HCT116 (cell line): ENCODE measurements at regions not wholly inside any gene's neighbourhood (a gene's known extent, or its start where the extent isn't known, plus 50 kb on each side); places are given as distances from the start of the nearest gene placed in this dataset.

Experiments
- ATAC-seq: fragments of 200-7000 bp; cut with Tn5 transposase; 2 replicates; pipeline ENCODE4 v1.9.1; 2020; ENCODE audit warnings: mild to moderate bottlenecking, moderate library complexity
- BruUV-seq: library from RNA; stranded (reverse); fragments of 400-500 nt; replicated peaks from 2 replicates; lab custom pipeline; 2021; lab: Mats Ljungman, UMichigan
- CTCF ChIA-PET: fragments of 300-600 bp; sonication (Branson Sonifier 250); formaldehyde crosslinking; loops from one replicate; lab custom pipeline; 2021; ENCODE audit warnings: antibody characterized with exemption; lab: Charles Lee
- POLR2A ChIA-PET: fragments of 300-600, 350-600 bp; sonication (Branson Sonifier 250); formaldehyde crosslinking; loops from one replicate; lab custom pipeline; 2021; ENCODE audit warnings: antibody characterized with exemption; lab: Charles Lee
- RAD21 ChIA-PET, 2 experiments: fragments of 300-600 bp; sonication (Branson Sonifier 250); formaldehyde crosslinking; loops; one replicate each; lab custom pipeline; 2023; ENCODE audit warnings: low total read pairs in 2 of 2; ENCODE audit not compliant: uncharacterized antibody in 2 of 2, unreplicated experiment in 2 of 2, low non-redundant PET in 1 of 2; lab: Charles Lee
- DNase-seq: peaks from one replicate; pipeline ENCODE4 v3.0.0-alpha.2; 2010; ENCODE audit warnings: low read depth, low spot score
- H2AFZ ChIP-seq: fragments of 200-600 bp; shearing (Covaris generic), sonication (generic); 2 replicates; pipeline ENCODE4 v1.6.1; 2017; ENCODE audit warnings: low read depth, mixed run types, mixed read lengths, antibody characterized with exemption, low read length; ENCODE audit not compliant: poor library complexity, severe bottlenecking
- H3K27ac ChIP-seq: 2 replicates; pipeline ENCODE4 v1.5.1; 2012; ENCODE audit warnings: low read depth, low read length
- H3K27me3 ChIP-seq: fragments of 200-600 bp; sonication (generic); 2 replicates; pipeline ENCODE4 v1.6.1; 2016; ENCODE audit warnings: mixed run types, low read length, mixed read lengths; ENCODE audit not compliant: insufficient read depth
- H3K36me3 ChIP-seq, 2 experiments: fragments of 200-500 bp in 1 of 2; fragments of 200-600 bp in 1 of 2; sonication (Bioruptor generic) in 1 of 2; sonication (generic) in 1 of 2; 2 replicates each; pipeline versions ENCODE4 v1.5.1 to v1.6.1; 2014 to 2016; ENCODE audit warnings: low read length in 2 of 2, inconsistent platforms in 1 of 2, mixed read lengths in 1 of 2, mixed run types in 1 of 2; ENCODE audit not compliant: insufficient read depth in 2 of 2, control insufficient read depth in 1 of 2
- H3K4me1 ChIP-seq, 2 experiments: fragments of 200-600 bp in 1 of 2; sonication (generic) in 1 of 2; 2 replicates each; pipeline versions ENCODE4 v1.5.1 to v1.6.1; 2012 to 2017; ENCODE audit warnings: low read length in 2 of 2, inconsistent platforms in 1 of 2, mild to moderate bottlenecking in 1 of 2, mixed read lengths in 1 of 2, mixed run types in 1 of 2, moderate library complexity in 1 of 2; ENCODE audit not compliant: insufficient read depth in 2 of 2, control insufficient read depth in 1 of 2
- H3K4me2 ChIP-seq: fragments of 200-600 bp; sonication (generic); 2 replicates; pipeline ENCODE4 v1.6.1; 2017; ENCODE audit warnings: mixed run types, low read length, mixed read lengths
- H3K4me3 ChIP-seq, 2 experiments: fragments of 200-600 bp in 1 of 2; sonication (generic) in 1 of 2; replicated peaks in 1 of 2; 2 replicates each; pipeline ENCODE4 v1.5.1; 2011 to 2016; ENCODE audit warnings: low read length in 2 of 2, control low read depth in 1 of 2, low read depth in 1 of 2, mild to moderate bottlenecking in 1 of 2, mixed read lengths in 1 of 2, mixed run types in 1 of 2
- H3K79me2 ChIP-seq: fragments of 200-600 bp; sonication (generic); 2 replicates; pipeline ENCODE4 v1.6.1; 2017; ENCODE audit warnings: mild to moderate bottlenecking, mixed run types, low read length, moderate library complexity, mixed read lengths; ENCODE audit not compliant: insufficient read depth
- H3K9ac ChIP-seq: fragments of 200-600 bp; sonication (generic); 2 replicates; pipeline ENCODE4 v1.6.1; 2016; ENCODE audit warnings: low read length, mixed read lengths
- H3K9me2 ChIP-seq: fragments of 200-600 bp; sonication (generic), shearing (Covaris generic); 2 replicates; pipeline ENCODE4 v1.6.1; 2017; ENCODE audit warnings: mixed run types, mild to moderate bottlenecking, moderate library complexity; ENCODE audit not compliant: insufficient read depth
- H3K9me3 ChIP-seq, 2 experiments: fragments of 200-500 bp in 1 of 2; fragments of 200-600 bp in 1 of 2; sonication (Bioruptor generic) in 1 of 2; sonication (generic) in 1 of 2; 2 replicates each; pipeline ENCODE4 v1.6.1; 2014 to 2017; ENCODE audit warnings: low read length in 2 of 2, mixed read lengths in 2 of 2, inconsistent platforms in 1 of 2, low read depth in 1 of 2, mild to moderate bottlenecking in 1 of 2, mixed run types in 1 of 2, moderate library complexity in 1 of 2; ENCODE audit not compliant: control insufficient read depth in 1 of 2, insufficient read depth in 1 of 2
- H4K20me1 ChIP-seq: fragments of 200-600 bp; sonication (generic), shearing (Covaris generic); 2 replicates; pipeline ENCODE4 v1.6.1; 2017; ENCODE audit warnings: mixed run types, mild to moderate bottlenecking, moderate library complexity; ENCODE audit not compliant: insufficient read depth
- ATF3 ChIP-seq: IDR thresholded peaks from 2 replicates; pipeline ENCODE4 v1.6.1; 2012
- CTCF ChIP-seq, 3 experiments: fragments of 200-600 bp in 1 of 3; sonication (generic) in 1 of 3; IDR thresholded peaks in 2 of 3; conservative IDR thresholded peaks in 1 of 3; 2 replicates each; pipeline ENCODE4 v1.5.1; 2012 to 2017; ENCODE audit warnings: low read depth in 2 of 3, low read length in 2 of 3, antibody characterized with exemption in 1 of 3, borderline replicate concordance in 1 of 3, control low read depth in 1 of 3, mild to moderate bottlenecking in 1 of 3, mixed read lengths in 1 of 3, mixed run types in 1 of 3, moderate library complexity in 1 of 3; ENCODE audit not compliant: insufficient read depth in 1 of 3
- ELF1 ChIP-seq: IDR thresholded peaks from 2 replicates; pipeline ENCODE4 v1.6.1; 2012; ENCODE audit warnings: low read depth, borderline replicate concordance
- EZH2phosphoT487 ChIP-seq: fragments of 200-600 bp; IDR thresholded peaks from 2 replicates; pipeline ENCODE4 v1.6.1; 2018; ENCODE audit warnings: antibody characterized with exemption, borderline replicate concordance
- FOSL1 ChIP-seq: IDR thresholded peaks from 2 replicates; pipeline ENCODE4 v1.6.1; 2012; ENCODE audit warnings: low read depth
- JUND ChIP-seq: IDR thresholded peaks from 2 replicates; pipeline ENCODE4 v1.6.1; 2012
- MAX ChIP-seq: IDR thresholded peaks from 2 replicates; pipeline ENCODE4 v1.6.1; 2012
- POLR2A ChIP-seq: IDR thresholded peaks from 2 replicates; pipeline ENCODE4 v1.7.0; 2011; ENCODE audit warnings: borderline replicate concordance; ENCODE audit not compliant: insufficient read depth, insufficient read length; ENCODE audit errors: extremely low read depth
- POLR2AphosphoS5 ChIP-seq: IDR thresholded peaks from 2 replicates; pipeline ENCODE4 v1.6.1; 2011; ENCODE audit warnings: mild to moderate bottlenecking, low read depth, low read length, moderate library complexity
- RAD21 ChIP-seq: IDR thresholded peaks from 2 replicates; pipeline ENCODE4 v1.6.1; 2012; ENCODE audit warnings: low read depth, mild to moderate bottlenecking
- SP1 ChIP-seq: IDR thresholded peaks from 2 replicates; pipeline ENCODE4 v1.6.1; 2012; ENCODE audit warnings: low read depth
- SRF ChIP-seq: IDR thresholded peaks from 2 replicates; pipeline ENCODE4 v1.6.1; 2012; ENCODE audit warnings: low read depth
- TCF7L2 ChIP-seq: IDR thresholded peaks from 2 replicates; pipeline ENCODE4 v1.7.0; 2011; ENCODE audit warnings: borderline replicate concordance, inconsistent platforms; ENCODE audit not compliant: insufficient read depth, insufficient read length; ENCODE audit errors: extremely low read depth
- YY1 ChIP-seq: IDR thresholded peaks from 2 replicates; pipeline ENCODE4 v1.6.1; 2011; ENCODE audit warnings: low read length, low read depth, moderate library complexity, mild to moderate bottlenecking; ENCODE audit not compliant: insufficient replicate concordance; ENCODE audit errors: extremely low read depth
- intact Hi-C: fragments of 100-400 bp; cut with micrococcal nuclease; formaldehyde crosslinking; loops from 2 replicates; pipeline ENCODE4 v1.10.0; 2022

- no peak for ATAC-seq
- ChIA-PET CTCF (no interaction called here), POLR2A (no interaction called here), RAD21 (no interaction called here)
- Histone ChIP-seq H3K9me3 (no peaks in the 10 kb centered on the region), H3K27me3 (no peaks in the 10 kb centered on the region), H3K9ac (no peak overlapping the region), H2AFZ (no peak overlapping the region), H3K4me1 (no peaks in the 10 kb centered on the region), H3K36me3 (no peaks in the 10 kb centered on the region), H3K9me2 (no peaks in the 10 kb centered on the region), H3K79me2 (no peaks in the 10 kb centered on the region), H3K4me3 (no peak overlapping the region), H3K4me2 (no peak overlapping the region), H3K27ac (no peak overlapping the region), H4K20me1 (no peaks in the 10 kb centered on the region)
- BruUV-seq: no TSS peak
- DNase-seq: no peak
- no peak for TF ChIP-seq EZH2phosphoT487
- no peak for TF ChIP-seq CTCF (IDR thresholded peaks at IDR 0.05 in 2 of 3, conservative IDR thresholded peaks at IDR 0.05 in 1 of 3; ENCODE audit: borderline replicate concordance in 1 of 3, insufficient read depth in 1 of 3, low read depth in 2 of 3, low read length in 2 of 3)
- TF ChIP-seq ATF3: no peak
- no peak for TF ChIP-seq TCF7L2
- TF ChIP-seq ELF1: no peak
- no peak for TF ChIP-seq FOSL1
- TF ChIP-seq MAX: no peak
- TF ChIP-seq POLR2AphosphoS5: no peak
- TF ChIP-seq RAD21: no peak
- TF ChIP-seq SRF: no peak
- TF ChIP-seq YY1: no peak
- no peak for TF ChIP-seq POLR2A
- no peak for TF ChIP-seq JUND
- TF ChIP-seq SP1: no peak
- intact Hi-C loops: no loop called here
Observed at GRCh38 chr7:101764221-101764620, 53.2 kb upstream of the CUX1 start.
